Spinal cord (tissue), 9 donors: ENCODE measurements at regions not wholly inside any gene's neighbourhood (a gene's known extent, or its start where the extent isn't known, plus 50 kb on each side); places are given as distances from the start of the nearest gene placed in this dataset.

Experiments used
- DNase-seq, 6 donors: peaks; one replicate each; pipeline versions ENCODE4 v3.0.0 to v3.0.0-alpha.2; 2013 to 2015; ENCODE audit warnings: low spot score in 6 of 6, low read depth in 4 of 6
- H3K27ac ChIP-seq: one replicate; pipeline ENCODE4 v1.5.1; 2013; ENCODE audit warnings: low read depth, low read length, control low read depth
- H3K27me3 ChIP-seq: one replicate; pipeline ENCODE4 v1.6.1; 2013; ENCODE audit warnings: low read length; ENCODE audit not compliant: control insufficient read depth, insufficient read depth
- H3K36me3 ChIP-seq: one replicate; pipeline ENCODE4 v1.6.1; 2013; ENCODE audit warnings: low read length; ENCODE audit not compliant: control insufficient read depth, insufficient read depth
- H3K4me1 ChIP-seq: one replicate; pipeline ENCODE4 v1.6.1; 2013; ENCODE audit warnings: low read length; ENCODE audit not compliant: control insufficient read depth, insufficient read depth
- H3K4me3 ChIP-seq: one replicate; pipeline ENCODE4 v1.5.1; 2013; ENCODE audit warnings: low read depth, low read length, control low read depth
- H3K9me3 ChIP-seq: one replicate; pipeline ENCODE4 v1.6.1; 2013; ENCODE audit warnings: low read length; ENCODE audit not compliant: control insufficient read depth, insufficient read depth
- WGBS: methylation state at CpG from one replicate; pipeline ENCODE4 v1.1.5; 2013; ENCODE audit warnings: missing lambda C conversion rate; ENCODE audit not compliant: insufficient coverage; 5-methylcytosine and 5-hydroxymethylcytosine counted together
- donor health status: healthy.

GRCh38 chr1:112060261-112060660 is 70.8 kb upstream of the KCND3 start:
- Histone ChIP-seq H3K36me3 (no peaks in the 10 kb centered on the region), H3K4me1 (peaks cover 7% of the 10 kb centered on the region), H3K27ac (no peak overlapping the region), H3K27me3 (no peaks in the 10 kb centered on the region), H3K4me3 (no peak overlapping the region), H3K9me3 (no peaks in the 10 kb centered on the region)
- DNase-seq, result no peak
- 88% methylated on average over 1 of the region's 1 CpG for WGBS

GRCh38 chr1:112061056-112061455 is 71.6 kb upstream of the KCND3 start:
- no peak for DNase-seq
- Histone ChIP-seq H3K4me3 (no peak overlapping the region), H3K27ac (no peak overlapping the region), H3K4me1 (peaks cover 7% of the 10 kb centered on the region), H3K36me3 (no peaks in the 10 kb centered on the region), H3K9me3 (no peaks in the 10 kb centered on the region), H3K27me3 (no peaks in the 10 kb centered on the region)
- WGBS, result 95% methylated on average over 5 of the region's 5 CpGs

GRCh38 chr1:112061901-112062320 is 72.4 kb upstream of the KCND3 start:
- DNase-seq, result peak in 1 of 6 donors; percentile 47
- WGBS, result 75% methylated on average over 3 of the region's 4 CpGs
- Histone ChIP-seq H3K4me1 (peaks cover 7% of the 10 kb centered on the region), H3K27me3 (no peaks in the 10 kb centered on the region), H3K27ac (no peak overlapping the region), H3K9me3 (no peaks in the 10 kb centered on the region), H3K36me3 (no peaks in the 10 kb centered on the region), H3K4me3 (no peak overlapping the region)

GRCh38 chr1:112063781-112064728 is 74.6 kb upstream of the KCND3 start:
- Histone ChIP-seq H3K27me3 (no peaks in the 10 kb centered on the region), H3K36me3 (no peaks in the 10 kb centered on the region), H3K9me3 (no peaks in the 10 kb centered on the region), H3K4me1 (peaks cover 7% of the 10 kb centered on the region), H3K27ac (no peak overlapping the region), H3K4me3 (no peak overlapping the region)
- WGBS, result 59% methylated on average over 10 of the region's 12 CpGs
- DNase-seq, result peak in 2 of 6 donors; percentile 21 to 82

- no peaks in the 10 kb centered on the region for H3K36me3 ChIP-seq
Observed at GRCh38 chr1:112067989-112068388, 78.5 kb upstream of the KCND3 start.

GRCh38 chr1:112070677-112071076 is 81.2 kb upstream of the KCND3 start:
- no peaks in the 10 kb centered on the region for H3K4me1 ChIP-seq

More at GRCh38 chr1:112067989-112068388, 78.5 kb upstream of the KCND3 start:
- no peak for DNase-seq
- H3K9me3 ChIP-seq, result no peaks in the 10 kb centered on the region
- no peak overlapping the region for H3K4me3 ChIP-seq
- peaks cover 7% of the 10 kb centered on the region for H3K4me1 ChIP-seq
- WGBS, result 100% methylated on average over 1 of the region's 1 CpG
- H3K27me3 ChIP-seq, result no peaks in the 10 kb centered on the region
- H3K27ac ChIP-seq, result no peak overlapping the region

GRCh38 chr1:112074711-112075110 is 85.2 kb upstream of the KCND3 start:
- Histone ChIP-seq H3K9me3 (no peaks in the 10 kb centered on the region), H3K27me3 (no peaks in the 10 kb centered on the region), H3K4me1 (no peaks in the 10 kb centered on the region), H3K4me3 (no peak overlapping the region), H3K27ac (no peak overlapping the region), H3K36me3 (no peaks in the 10 kb centered on the region)
- peak in 1 of 6 donors; percentile 18 for DNase-seq
- 50% methylated on average over 1 of the region's 1 CpG for WGBS

More at GRCh38 chr1:112070677-112071076, 81.2 kb upstream of the KCND3 start:
- Histone ChIP-seq H3K9me3 (no peaks in the 10 kb centered on the region), H3K36me3 (no peaks in the 10 kb centered on the region), H3K4me3 (no peak overlapping the region), H3K27me3 (no peaks in the 10 kb centered on the region), H3K27ac (no peak overlapping the region)
- DNase-seq, result no peak
- WGBS, result 76% methylated on average over 2 of the region's 2 CpGs

GRCh38 chr1:112075566-112075965 is 86.1 kb upstream of the KCND3 start:
- 100% methylated on average over 1 of the region's 1 CpG for WGBS
- no peaks in the 10 kb centered on the region for H3K27me3 ChIP-seq
- no peaks in the 10 kb centered on the region for H3K36me3 ChIP-seq
- no peaks in the 10 kb centered on the region for H3K9me3 ChIP-seq
- H3K4me1 ChIP-seq, result no peaks in the 10 kb centered on the region
- H3K4me3 ChIP-seq, result no peak overlapping the region
- DNase-seq, result no peak
- H3K27ac ChIP-seq, result no peak overlapping the region

- no peak overlapping the region for H3K27ac ChIP-seq
- H3K36me3 ChIP-seq, result no peaks in the 10 kb centered on the region
- WGBS, result 71% methylated on average over 1 of the region's 2 CpGs
- no peak for DNase-seq
- H3K4me3 ChIP-seq, result no peak overlapping the region
- H3K27me3 ChIP-seq, result no peaks in the 10 kb centered on the region
- no peaks in the 10 kb centered on the region for H3K9me3 ChIP-seq
- H3K4me1 ChIP-seq, result no peaks in the 10 kb centered on the region
Observed at GRCh38 chr1:112079446-112079845, 90.0 kb upstream of the KCND3 start.

GRCh38 chr1:112083487-112083886 is 94.0 kb upstream of the KCND3 start:
- H3K9me3 ChIP-seq, result no peaks in the 10 kb centered on the region
- no peak overlapping the region for H3K27ac ChIP-seq
- H3K4me3 ChIP-seq, result no peak overlapping the region
- WGBS, result 49% methylated on average over 3 of the region's 3 CpGs
- no peaks in the 10 kb centered on the region for H3K27me3 ChIP-seq
- H3K4me1 ChIP-seq, result no peaks in the 10 kb centered on the region
- DNase-seq, result peak in 1 of 6 donors; percentile 19
- H3K36me3 ChIP-seq, result no peaks in the 10 kb centered on the region
